ENCODE measurements at regions not wholly inside any gene's neighbourhood (a gene's known extent, or its start where the extent isn't known, plus 50 kb on each side); places are given as distances from the start of the nearest gene placed in this dataset.

GRCh38 chr12:131478468-131478867 is 232.4 kb upstream of the SFSWAP start:
- no peaks in the 10 kb centered on the region for H3K36me3 ChIP-seq
- 14 to 56% methylated on average over 3 of the region's 3 CpGs for WGBS, 2 donors
- H3K27me3 ChIP-seq, result peaks cover 0 to 5% (median 0%) of the 10 kb centered on the region in 3 donors
- no peaks in the 10 kb centered on the region for H3K4me1 ChIP-seq
- TF ChIP-seq POLR2AphosphoS5 (IDR thresholded peaks at IDR 0.05) (no peak), POLR2A (IDR thresholded peaks at IDR 0.05) (no peak), EP300 (IDR thresholded peaks at IDR 0.05) (no peak), CTCF (IDR thresholded peaks at IDR 0.05) (no peak)
- H3K4me3 ChIP-seq, result no peak overlapping the region
- intact Hi-C loops (cut with DNase I), result no loop called here
- no peaks in the 10 kb centered on the region for H3K9me3 ChIP-seq
- no peak for DNase-seq
- H3K27ac ChIP-seq, result no peak overlapping the region

- intact Hi-C loops (cut with DNase I), result no loop called here
- WGBS, 2 donors, result 71 to 77% methylated on average over 6 of the region's 6 CpGs
Measured at GRCh38 chr12:131482199-131482598, 228.7 kb upstream of the SFSWAP start.

GRCh38 chr12:131482686-131483085 is 228.2 kb upstream of the SFSWAP start:
- H3K9me3 ChIP-seq, result no peaks in the 10 kb centered on the region
- no peak for TF ChIP-seq POLR2A (IDR thresholded peaks at IDR 0.05)
- no peak for TF ChIP-seq EP300 (IDR thresholded peaks at IDR 0.05)
- TF ChIP-seq CTCF (IDR thresholded peaks at IDR 0.05), result no peak
- no peak for TF ChIP-seq POLR2AphosphoS5 (IDR thresholded peaks at IDR 0.05)
- no peak overlapping the region for H3K27ac ChIP-seq
- intact Hi-C loops (cut with DNase I), result no loop called here
- 85 to 91% methylated on average over 9 of the region's 9 CpGs for WGBS, 2 donors
- H3K4me3 ChIP-seq, result no peak overlapping the region
- no peaks in the 10 kb centered on the region for H3K36me3 ChIP-seq
- no peak for DNase-seq
- H3K27me3 ChIP-seq, result peaks cover 0 to 5% (median 0%) of the 10 kb centered on the region in 3 donors
- peaks cover 0 to 3% (median 0%) of the 10 kb centered on the region in 4 donors for H3K4me1 ChIP-seq

More at GRCh38 chr12:131482199-131482598, 228.7 kb upstream of the SFSWAP start:
- H3K27me3 ChIP-seq, result peaks cover 0 to 5% (median 0%) of the 10 kb centered on the region in 3 donors
- TF ChIP-seq CTCF (IDR thresholded peaks at IDR 0.05) (no peak), EP300 (IDR thresholded peaks at IDR 0.05) (no peak), POLR2A (IDR thresholded peaks at IDR 0.05) (no peak), POLR2AphosphoS5 (IDR thresholded peaks at IDR 0.05) (no peak)
- DNase-seq, result no peak
- no peaks in the 10 kb centered on the region for H3K9me3 ChIP-seq
- no peaks in the 10 kb centered on the region for H3K4me1 ChIP-seq
- H3K36me3 ChIP-seq, result no peaks in the 10 kb centered on the region
- no peak overlapping the region for H3K4me3 ChIP-seq
- H3K27ac ChIP-seq, result no peak overlapping the region

- H3K4me3 ChIP-seq, result no peak overlapping the region
- no peak for DNase-seq
- intact Hi-C loops (cut with DNase I), result no loop called here
- H3K9me3 ChIP-seq, result no peaks in the 10 kb centered on the region
- 48 to 62% methylated on average over 5 of the region's 5 CpGs for WGBS, 2 donors
- H3K27me3 ChIP-seq, result peaks cover 0 to 5% (median 0%) of the 10 kb centered on the region in 3 donors
- peaks cover 0 to 9% (median 0%) of the 10 kb centered on the region in 4 donors for H3K4me1 ChIP-seq
- TF ChIP-seq CTCF (IDR thresholded peaks at IDR 0.05), result no peak
- no peak for TF ChIP-seq EP300 (IDR thresholded peaks at IDR 0.05)
- TF ChIP-seq POLR2A (IDR thresholded peaks at IDR 0.05), result no peak
- no peak for TF ChIP-seq POLR2AphosphoS5 (IDR thresholded peaks at IDR 0.05)
- no peak overlapping the region for H3K27ac ChIP-seq
- no peaks in the 10 kb centered on the region for H3K36me3 ChIP-seq
Measured at GRCh38 chr12:131486451-131487230, 224.2 kb upstream of the SFSWAP start.
